Glomerular endothelial cell (primary cell): ENCODE measurements at regions not wholly inside any gene's neighbourhood (a gene's known extent, or its start where the extent isn't known, plus 50 kb on each side); places are given as distances from the start of the nearest gene placed in this dataset.

ENCODE experiments used
- DNase-seq: peaks from one replicate; pipeline ENCODE4 v3.0.0-alpha.2; 2011; ENCODE audit warnings: low read depth, low spot score; ENCODE audit errors: extremely low read depth

DNA sequence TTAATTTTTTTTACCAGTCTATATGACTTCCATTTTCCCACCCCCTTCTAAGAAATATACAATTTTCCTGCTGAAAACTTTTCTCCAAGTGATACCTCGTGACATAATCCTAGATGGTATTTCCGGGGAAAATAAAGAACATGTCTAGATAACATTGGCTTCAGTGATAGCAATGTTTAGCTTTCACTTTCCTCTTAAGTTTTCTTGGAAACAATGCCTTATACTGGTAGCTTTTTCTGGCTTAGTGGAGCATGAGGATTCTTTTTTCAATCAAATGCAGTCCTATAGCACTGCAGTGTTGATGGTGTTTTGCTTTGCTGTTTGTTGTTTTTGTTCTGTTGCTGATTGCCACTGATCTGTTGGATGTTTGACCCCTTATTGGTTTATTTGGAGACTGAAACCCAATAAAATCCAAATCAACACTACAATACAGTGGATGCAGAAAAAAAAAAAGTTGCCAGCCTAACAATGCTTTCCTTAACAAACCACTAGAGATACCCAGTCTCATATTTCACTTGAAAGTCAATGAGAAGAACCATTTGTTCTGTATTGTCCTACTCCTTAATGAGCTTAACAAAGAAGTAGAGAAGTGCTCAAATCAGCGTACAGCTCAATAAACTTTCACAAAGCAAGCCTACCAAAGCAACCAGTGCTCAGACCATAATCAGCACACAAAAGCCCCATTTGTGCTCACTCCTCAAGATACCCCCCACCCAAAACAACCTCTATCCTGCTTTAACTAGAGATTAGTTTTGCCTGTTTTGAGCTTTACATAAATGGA, 74.2 kb upstream of the GRAMD2B start:
- no peak for DNase-seq

DNA sequence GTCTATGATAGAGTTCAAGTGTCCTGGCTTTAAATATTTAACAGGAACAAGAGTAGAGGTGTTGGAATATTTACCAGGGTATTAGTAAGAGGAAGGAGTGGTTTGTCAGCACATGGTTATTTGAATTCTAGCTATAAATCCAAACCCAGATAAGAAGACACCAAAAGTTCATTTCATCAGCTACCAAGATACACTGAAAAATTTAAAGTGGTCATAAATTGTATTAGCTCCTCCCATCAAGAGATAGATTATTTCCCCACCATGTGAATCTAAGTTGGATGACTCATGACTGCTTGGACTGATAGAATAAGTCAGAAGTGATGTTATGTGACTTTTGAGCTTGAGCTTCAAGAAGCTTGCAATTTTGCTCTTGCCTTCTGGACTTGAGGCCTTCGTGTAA, 72.1 kb upstream of the GRAMD2B start:
- DNase-seq: no peak

DNA sequence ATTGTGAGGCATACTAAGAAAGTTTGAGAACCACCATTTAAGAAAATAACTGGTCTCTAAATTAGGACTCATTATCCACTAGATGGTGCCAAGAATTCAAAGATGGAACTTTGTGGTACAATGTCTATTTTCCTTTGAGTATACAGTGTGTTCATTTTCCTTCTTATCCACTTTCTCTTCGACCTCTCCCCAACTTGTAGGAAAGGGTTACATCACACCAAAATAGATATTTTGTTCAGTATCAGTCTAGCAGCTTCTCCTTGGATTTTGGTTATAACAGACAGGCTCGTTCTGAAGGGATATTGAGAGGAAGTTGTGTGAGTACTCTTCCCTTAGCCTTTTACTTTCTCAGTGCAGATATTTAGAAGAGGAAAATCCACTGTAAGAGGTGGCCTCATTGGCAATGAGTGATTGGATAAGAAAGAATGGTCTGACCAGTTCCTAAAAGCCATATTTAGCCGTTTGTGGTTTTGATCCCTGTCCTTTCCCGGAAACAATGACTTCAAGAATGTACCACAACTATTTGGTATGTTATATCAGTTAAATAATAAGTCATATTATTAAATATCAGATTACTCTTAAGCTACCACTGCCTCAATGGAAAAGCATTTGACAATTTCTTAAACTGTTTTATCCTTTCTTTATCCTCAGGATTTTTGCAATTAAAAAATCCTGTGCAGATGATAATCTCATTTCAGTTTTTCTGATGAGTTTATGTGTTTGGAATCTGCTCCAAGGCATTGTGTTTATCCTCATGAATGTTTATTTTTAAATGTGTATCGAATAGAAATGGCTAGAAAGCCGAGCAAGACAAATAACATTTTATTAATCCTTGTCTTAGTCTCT, 69.0 kb upstream of the GRAMD2B start:
- DNase-seq: peak; percentile 60

DNA sequence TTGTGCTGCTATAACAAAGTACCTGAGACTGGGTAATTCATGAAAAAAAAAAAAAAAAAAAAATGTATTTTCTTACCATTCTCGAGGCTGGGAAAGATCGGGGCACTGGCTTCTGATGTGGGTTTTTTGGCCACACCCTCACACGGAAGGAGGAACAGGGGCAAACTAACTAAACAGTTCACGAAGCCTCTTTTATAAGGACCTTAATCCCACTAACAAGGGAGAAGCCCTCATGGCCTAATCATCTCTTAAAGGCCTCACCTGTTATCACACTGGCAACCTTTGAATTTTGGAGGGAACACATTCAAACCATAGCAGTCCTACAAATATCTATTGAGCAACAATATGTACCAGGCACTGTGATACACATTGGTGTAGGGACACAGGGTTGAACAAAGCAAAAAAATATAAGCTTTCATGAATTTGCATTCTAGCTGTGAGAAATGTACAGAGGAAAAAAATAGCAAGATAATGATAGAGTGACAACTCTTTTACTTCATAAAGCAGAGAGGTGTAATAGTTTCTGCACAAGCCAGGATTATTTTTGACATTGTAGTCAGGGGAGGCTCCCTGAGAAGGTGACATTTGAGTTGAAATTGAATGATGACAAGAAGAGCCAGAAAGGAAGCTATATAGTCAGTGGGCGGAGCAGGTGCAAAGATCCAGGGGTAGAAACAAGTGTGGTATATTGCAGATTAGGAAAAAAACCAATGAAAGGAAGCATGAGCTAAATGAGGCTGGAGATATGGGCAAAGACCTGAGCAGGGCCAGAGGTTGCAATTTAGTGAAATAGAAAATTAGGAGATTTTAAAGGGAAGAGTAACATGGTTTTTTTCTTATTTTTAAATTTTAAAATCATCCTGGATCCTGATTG, 68.1 kb upstream of the GRAMD2B start:
- no peak for DNase-seq

DNA sequence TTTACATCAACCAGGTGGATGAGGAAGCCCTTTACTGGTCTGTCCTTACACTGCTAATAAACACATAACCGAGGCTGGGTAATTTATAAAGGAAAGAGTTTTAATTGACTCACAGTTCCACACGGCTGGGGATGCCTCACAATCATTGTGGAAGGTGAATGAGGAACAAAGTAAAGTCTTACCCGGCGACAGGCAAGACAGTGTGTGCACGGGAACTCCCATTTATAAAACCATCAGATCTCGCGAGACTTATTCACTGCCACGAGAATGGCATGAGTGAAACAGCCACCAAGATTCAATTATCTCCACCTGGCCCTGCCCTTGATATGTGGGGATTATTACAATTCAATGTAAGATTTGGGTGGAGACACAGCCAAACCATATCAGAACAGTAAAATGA, 67.3 kb upstream of the GRAMD2B start:
- no peak for DNase-seq

DNA sequence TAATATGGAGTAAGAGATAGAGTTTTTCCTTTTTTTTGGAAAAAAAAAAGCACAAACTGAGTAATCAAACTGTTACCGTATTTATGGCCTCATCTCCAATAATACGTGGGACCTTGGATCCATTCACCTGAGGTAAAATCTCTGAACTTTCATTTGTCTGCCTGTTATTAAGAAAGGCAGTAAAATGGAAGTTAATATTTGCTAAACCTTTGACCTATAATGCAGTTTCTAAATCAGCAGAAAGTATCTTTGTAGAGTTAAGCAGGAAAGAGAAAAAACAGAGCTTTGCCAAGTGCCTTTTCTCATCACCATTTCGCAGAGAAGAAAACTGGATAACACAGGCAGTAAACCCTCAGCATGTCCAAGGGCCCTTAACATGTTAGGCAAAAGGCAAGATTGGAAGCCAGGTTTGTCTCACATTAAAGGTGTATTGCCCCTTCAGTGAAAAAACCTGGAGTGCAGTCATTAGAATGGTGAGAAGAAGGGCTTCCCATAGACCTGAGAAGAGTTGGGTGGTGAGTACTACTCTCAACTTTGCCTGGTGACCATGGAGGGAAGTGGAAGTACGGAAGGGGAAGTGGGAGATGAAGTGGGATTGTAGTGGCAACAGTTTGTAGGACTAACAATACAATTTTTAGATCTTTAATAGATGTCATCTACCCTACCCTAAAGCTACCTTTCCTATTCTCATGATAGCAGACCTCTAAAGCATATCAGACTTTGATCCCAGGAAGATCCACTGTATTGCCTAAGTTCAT, 65.4 kb upstream of the GRAMD2B start:
- no peak for DNase-seq

DNA sequence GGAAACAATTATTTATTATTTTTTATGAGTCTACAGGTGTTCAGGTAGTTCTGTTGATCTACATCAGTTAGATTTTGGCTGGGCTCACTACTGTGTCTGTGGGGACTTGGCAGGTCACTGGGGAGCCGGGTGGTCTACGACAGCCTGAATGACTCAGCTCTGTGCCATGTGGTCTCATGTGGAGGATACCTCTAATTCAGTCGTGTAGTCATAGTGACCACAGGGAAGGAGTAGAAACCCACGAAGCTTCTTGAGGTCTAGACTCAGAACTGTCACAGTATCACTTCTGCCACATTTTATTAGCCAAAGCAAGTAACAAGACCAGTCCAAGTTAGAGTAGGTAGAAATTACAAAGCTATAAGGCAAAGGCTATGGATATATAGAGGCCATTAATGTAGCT, 64.7 kb upstream of the GRAMD2B start:
- DNase-seq: no peak

DNA sequence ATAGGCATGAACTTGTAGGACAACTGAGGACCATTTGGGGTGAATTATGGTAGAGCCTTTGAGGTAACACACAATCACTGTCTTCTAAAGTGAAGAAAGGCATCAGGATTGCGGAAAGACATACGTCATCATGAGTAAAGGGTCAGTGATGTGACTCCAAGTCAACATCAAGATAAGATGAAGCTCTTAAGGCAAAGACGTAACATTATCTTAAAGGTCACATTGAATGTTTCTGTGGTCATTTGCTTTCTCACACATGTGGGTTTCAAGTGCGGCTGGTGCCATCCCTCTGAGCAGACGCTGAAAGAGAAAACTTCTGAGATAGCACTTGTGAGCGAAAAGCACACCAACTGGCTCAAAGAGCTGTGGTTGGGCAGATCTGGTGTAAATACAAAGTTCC, 63.3 kb upstream of the GRAMD2B start:
- no peak for DNase-seq

DNA sequence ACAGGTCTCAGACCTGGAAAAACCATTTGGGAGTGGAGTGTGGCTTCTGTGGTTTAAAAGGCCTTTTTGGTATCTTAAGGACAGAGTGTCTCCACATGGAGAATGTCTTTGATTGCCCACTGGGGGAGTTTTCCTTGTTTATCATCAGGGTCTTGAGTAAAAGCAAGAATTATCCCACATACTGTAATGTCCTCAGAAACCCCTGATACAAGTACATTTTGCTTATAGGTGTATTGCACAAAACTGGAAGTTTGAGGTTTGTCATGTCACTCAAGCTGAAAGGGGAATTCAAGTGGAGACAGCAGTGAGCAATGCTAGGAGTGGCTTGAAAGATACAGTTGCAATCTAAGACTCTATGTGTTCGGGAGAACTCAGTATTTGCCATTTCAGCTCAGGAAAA, 62.7 kb upstream of the GRAMD2B start:
- no peak for DNase-seq

DNA sequence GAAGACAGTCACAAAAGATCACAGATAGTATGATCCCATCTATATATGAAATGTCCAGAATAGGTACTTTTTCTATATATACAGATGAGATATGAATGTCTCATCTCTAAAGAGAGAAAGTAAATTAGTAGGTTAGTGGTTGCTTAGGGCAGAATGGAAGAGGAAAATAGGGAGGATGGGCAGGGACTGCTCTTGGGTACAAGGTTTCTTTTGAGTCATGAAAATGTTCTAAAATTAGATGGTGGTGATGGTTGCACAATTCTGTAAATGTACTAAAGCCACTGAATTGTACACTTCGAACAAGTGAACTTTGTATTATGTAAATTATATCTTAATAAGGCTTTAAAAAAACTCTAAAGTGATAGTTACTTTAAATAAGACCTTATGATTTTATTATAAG, 59.6 kb upstream of the GRAMD2B start:
- DNase-seq: no peak

DNA sequence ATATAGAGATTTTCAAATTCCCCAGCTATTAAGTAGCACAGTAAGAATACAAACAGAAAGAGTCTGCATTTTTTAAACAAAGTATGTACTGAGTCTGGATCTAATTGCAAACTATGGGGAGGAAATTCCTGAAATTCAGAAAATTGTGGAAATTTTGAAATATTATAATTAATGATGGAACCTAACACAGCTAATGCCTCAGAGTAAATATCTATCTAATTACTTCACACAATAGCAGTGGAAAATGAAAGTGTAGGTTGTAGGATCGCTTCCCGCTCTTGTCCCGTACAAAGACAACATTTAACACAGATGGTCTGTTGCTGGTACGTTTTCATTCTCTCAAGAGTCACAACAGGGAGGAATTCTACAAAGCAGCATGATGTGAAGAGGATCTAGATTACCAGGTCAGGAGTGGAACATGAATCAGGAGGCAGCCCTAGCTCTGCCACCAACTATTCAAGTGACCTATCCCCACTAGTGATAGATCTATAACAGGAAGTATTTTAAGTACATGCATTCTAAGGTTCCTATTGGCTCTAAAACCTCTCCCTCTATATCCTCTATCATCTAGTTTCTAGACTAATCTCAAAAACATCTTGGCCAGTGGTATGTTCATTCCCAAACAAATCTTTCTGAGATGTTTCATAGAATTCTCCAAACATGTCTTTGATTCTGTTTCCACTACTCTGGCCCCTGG, 58.9 kb upstream of the GRAMD2B start:
- no peak for DNase-seq

DNA sequence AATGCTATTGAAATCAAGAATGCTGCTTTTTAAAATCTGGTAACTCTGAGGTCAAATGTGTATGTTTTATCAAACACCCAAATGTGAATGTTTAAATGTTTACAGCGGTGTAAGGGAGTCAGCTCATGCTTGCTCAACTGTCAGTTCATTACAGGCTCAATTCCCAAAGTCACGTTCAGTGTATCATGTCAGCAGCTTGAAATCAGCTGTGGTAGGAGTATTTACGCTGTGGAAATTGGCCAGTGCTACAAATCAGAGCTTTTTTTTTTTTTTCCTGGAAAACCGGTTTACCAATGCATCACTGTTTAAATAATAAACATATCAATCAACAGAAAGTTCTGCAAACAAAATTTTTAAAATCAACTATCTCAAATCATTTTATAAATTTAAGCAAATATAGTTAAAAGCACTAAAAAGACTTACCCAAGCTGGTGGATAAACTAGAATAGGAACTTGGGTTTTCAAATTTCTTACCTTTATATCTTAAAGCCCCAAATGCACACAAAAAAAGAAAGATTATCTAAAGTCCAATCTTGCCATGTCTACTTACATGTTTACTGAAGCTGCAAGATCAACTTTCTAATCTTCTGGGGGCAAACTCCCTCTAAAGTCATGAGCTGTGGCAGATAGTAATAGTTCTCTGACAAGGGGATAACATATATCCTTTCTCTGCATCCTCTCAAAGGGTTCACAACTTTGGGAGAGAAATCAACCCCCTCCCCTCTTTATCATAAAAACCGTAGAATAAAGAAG, 57.6 kb upstream of the GRAMD2B start:
- no peak for DNase-seq

DNA sequence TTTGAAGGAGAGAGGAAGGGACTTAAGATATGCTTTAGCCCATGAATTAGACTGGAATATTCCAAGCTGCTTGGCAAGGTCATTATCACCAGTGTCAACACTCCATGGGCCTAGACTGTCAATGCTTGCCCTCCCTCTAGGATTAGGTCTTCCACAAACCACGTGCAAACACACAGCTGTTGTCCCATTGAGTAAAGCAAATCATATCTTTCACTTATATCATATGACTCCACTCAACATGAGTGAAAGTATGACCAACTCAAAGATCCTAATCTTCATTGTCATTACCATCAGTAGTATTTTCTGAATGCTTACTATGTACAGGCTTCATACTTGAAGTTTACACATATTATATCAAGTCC, 57.0 kb upstream of the GRAMD2B start:
- DNase-seq: no peak

DNA sequence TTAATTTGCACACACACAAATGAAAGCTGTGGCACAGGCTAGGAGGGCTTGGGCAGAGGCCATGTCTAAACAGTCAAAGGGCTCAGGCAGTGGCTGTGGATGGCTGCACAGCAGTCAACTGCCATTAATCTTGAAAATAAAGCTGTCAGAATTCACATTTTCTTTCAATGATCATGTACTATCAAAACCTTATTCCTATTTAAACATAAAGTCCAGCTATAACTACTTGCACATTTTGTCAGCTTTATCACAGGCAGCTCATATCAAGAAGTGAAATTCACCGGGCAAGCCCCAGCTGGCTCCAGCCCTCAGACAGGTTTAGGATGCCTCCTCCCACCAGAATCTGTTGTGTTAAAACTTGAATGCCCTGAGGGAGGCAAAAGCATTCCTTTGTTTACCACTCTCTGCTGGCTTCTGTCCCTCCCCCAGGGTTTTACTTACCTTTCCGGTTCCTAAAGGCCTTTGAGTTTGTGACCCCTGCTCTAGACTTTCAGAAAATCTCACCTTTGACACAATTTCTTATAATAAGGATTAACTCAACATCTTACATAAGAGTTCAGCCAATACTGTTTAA, 54.9 kb upstream of the GRAMD2B start:
- DNase-seq: no peak

DNA sequence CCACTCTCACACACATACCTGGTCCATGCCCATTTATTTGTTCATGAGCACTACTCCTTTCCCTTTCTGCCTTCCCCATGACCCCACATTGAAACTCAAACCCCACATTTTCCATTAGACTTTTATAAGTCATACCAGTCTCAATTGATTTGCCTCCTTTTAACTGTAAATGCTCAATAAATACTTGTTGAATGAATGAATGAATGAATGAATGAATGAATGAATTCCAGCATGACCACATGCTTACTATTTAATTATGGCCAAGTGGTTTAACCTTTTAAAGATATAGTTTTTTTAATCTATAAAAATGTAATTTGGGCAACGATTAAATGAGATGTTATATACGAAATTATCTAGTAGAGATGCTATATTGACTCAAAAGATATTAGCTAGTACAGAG, 54.1 kb upstream of the GRAMD2B start:
- no peak for DNase-seq

DNA sequence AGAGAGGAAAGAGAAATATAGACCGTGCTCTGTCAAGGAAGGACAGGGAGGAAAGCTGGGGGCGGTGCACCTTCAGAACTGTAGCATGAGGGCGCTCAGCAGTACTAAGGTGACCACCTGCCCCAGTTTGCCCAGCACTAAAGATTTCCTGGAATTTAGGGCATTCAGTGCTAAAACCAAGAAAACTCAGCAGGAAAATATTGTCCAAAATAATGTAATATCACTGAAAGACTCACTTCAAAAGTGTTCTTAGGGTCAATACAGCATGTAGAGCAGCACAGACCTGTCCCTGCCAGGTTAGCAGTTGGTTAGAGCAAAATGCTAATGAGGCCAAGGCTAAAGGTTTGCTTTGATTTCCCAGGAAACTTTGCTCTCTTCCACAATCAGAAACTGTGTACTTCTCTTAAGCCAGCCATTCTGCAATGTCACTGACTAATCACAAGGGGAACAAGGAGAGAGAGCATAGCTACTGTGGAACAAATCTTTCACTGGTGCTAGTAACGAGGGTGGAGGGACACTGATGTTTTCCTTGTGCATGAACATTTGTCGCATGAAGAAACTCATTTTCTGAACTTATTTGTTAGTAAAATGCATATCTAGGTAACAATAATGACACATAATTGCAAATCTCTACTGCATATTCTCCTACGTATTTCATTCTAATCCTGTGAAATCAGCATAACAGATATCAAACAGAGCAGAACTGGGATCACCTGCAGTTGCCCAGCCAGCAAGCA, 53.0 kb upstream of the GRAMD2B start:
- DNase-seq: no peak

DNA sequence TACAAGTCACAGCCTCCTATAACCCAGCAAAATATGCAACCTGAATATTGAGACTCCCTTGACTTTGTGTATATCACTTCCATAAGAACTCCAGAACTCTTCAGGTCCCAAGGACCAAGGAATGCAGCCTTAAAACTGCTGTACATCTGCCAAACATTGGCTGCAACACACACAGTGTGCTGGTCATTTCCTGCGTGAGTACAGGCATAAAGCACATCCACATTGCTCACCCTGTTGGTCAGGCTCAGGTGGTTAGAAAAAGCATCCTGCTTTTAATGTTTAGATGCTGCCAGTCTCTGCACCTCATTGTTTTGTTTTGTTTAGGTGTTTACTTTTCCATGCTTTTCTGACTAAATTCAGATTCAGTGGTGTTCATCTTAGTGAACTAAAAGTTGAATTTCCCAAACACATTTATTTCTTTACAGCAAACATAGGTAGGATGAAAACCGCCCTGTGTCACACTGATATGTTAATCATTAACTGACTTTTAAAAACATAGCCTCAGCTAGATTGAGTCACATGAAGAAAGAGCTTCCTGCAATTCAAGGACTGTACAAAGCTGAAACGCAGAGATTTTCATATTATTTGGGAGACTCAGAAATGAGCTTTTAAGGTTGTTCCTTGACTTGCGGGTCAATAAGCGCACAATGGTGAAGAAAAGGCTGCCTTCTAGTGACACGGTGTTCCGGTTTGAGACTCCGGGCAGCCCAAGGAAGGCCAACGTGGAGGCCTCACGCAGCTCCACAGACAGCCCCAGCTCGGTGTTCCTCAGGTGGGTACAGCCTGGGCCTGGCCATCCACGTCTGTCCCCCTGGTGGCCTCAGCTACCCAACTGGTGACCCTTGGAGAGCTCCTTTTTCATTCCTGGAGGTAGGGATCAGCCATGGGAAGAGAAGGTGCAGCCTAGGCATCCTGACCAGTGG, 52.2 kb upstream of the GRAMD2B start:
- DNase-seq: no peak
